HUES64 (cell line): ENCODE measurements at regions not wholly inside any gene's neighbourhood (a gene's known extent, or its start where the extent isn't known, plus 50 kb on each side); places are given as distances from the start of the nearest gene placed in this dataset.

Experiments used
- H3K27ac ChIP-seq: 2 replicates; pipeline ENCODE4 v1.7.0; 2013; ENCODE audit warnings: low read depth, low read length, inconsistent platforms
- H3K27me3 ChIP-seq: 2 replicates; pipeline ENCODE4 v1.6.1; 2013; ENCODE audit warnings: mild to moderate bottlenecking, low read length; ENCODE audit not compliant: insufficient read depth
- H3K36me3 ChIP-seq: 2 replicates; pipeline ENCODE4 v1.6.1; 2013; ENCODE audit warnings: mild to moderate bottlenecking, low read length; ENCODE audit not compliant: insufficient read depth
- H3K4me1 ChIP-seq: 2 replicates; pipeline ENCODE4 v1.6.1; 2013; ENCODE audit warnings: mild to moderate bottlenecking, low read length, moderate library complexity; ENCODE audit not compliant: insufficient read depth
- H3K4me3 ChIP-seq: 2 replicates; pipeline ENCODE4 v1.5.1; 2013; ENCODE audit warnings: mild to moderate bottlenecking, low read length, moderate library complexity
- H3K9ac ChIP-seq: 2 replicates; pipeline ENCODE4 v1.6.1; 2013; ENCODE audit warnings: mild to moderate bottlenecking, low read depth, low read length
- H3K9me3 ChIP-seq: 2 replicates; pipeline ENCODE4 v1.6.1; 2013; ENCODE audit warnings: low read depth, low read length; ENCODE audit not compliant: insufficient read depth
- WGBS: fragments of 150-250, 120-280 bp; methylation state at CpG from one replicate; pipeline ENCODE4 v1.1.7; 2013; ENCODE audit warnings: missing lambda C conversion rate; 5-methylcytosine and 5-hydroxymethylcytosine counted together

DNA sequence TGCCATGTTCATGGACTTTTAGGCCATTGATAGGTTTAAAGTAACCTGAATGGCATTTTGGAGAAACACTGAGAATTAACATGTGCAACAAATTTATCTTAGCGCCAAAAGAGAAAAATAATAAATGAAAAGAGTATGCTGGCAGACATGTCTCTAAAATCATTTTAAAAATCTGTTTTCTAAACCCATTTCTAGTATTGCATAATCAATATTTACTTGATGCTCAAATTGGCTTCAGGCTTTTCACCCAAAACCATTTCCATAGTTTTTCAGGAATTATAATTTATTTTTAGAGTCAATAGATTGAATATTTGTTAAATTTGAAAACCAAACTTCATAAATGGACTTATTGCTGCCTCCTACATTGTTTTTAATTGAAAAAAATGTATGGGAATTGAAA, 423.0 kb downstream of the PLOD2 start:
- H3K4me1 ChIP-seq, result no peaks in the 10 kb centered on the region
- H3K27ac ChIP-seq, result no peak overlapping the region
- no peaks in the 10 kb centered on the region for H3K27me3 ChIP-seq
- no peak overlapping the region for H3K4me3 ChIP-seq
- H3K36me3 ChIP-seq, result no peaks in the 10 kb centered on the region
- no peaks in the 10 kb centered on the region for H3K9me3 ChIP-seq
- H3K9ac ChIP-seq, result no peak overlapping the region
- 100% methylated on average over 1 of the region's 1 CpG for WGBS

DNA sequence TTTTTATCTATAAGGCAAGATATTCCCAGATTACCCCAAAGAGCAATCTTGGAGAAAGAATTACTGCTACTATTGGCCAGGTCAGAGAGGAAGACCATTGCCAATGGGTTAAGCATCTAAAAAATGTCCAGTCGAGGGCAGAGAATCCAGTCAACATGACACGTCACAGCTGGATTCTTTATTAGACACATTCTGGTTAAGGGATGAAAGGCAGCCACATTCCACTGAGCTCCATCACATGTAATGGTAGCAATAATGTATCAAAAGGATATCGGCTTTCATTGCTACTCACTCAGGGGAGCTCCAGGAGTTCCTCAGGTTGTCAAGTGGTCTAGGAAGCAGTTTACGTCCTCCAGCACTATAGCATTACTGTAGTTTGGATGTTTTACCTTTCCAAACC, 421.1 kb downstream of the PLOD2 start:
- no peaks in the 10 kb centered on the region for H3K36me3 ChIP-seq
- 90% methylated on average over 3 of the region's 4 CpGs for WGBS
- H3K9me3 ChIP-seq, result no peaks in the 10 kb centered on the region
- no peak overlapping the region for H3K4me3 ChIP-seq
- no peaks in the 10 kb centered on the region for H3K4me1 ChIP-seq
- no peaks in the 10 kb centered on the region for H3K27me3 ChIP-seq
- no peak overlapping the region for H3K9ac ChIP-seq
- no peak overlapping the region for H3K27ac ChIP-seq

DNA sequence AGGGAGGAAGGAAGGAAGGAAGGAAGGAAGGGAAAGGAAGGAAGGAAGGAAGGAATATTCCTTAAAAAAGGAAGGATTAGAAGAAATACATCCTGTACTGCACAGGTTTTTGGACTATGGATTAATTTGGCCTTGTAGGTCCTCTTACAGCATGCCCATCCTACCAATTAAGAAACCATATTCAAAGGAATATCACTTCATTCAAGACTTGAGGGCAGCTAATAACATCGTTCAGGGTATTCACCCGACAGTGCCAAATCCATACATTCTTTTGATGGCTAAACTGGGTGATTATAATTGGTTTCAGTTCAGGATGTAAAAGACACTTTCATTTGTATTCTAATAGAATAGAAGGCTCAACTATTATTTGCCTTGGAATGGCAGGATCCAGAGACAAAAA, 410.3 kb downstream of the PLOD2 start:
- H3K4me1 ChIP-seq, result no peaks in the 10 kb centered on the region
- no peaks in the 10 kb centered on the region for H3K9me3 ChIP-seq
- WGBS, result 100% methylated on average over 2 of the region's 2 CpGs
- H3K27me3 ChIP-seq, result no peaks in the 10 kb centered on the region
- H3K4me3 ChIP-seq, result no peak overlapping the region
- H3K27ac ChIP-seq, result no peak overlapping the region
- no peak overlapping the region for H3K9ac ChIP-seq
- H3K36me3 ChIP-seq, result no peaks in the 10 kb centered on the region

DNA sequence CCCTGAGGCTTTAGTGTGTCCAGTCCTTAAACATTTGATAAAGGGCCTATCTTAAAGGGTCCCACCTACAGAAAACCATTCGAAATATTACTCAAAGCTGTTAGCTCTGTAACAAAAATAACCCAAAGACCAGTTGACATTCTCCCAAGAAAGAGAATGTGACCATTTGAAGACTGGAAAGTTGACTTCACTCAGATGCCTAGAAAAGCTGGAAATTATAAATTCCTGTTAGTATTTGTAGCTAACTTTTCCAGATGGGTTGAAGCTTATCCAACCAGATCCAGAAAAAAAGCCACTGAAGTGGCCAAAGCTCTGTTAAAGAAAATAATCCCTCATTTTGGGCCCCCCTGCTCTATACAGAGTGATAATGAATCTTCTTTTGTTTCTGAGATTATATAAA, 408.4 kb downstream of the PLOD2 start:
- Histone ChIP-seq H3K4me3 (no peak overlapping the region), H3K9me3 (no peaks in the 10 kb centered on the region), H3K27ac (no peak overlapping the region), H3K36me3 (no peaks in the 10 kb centered on the region), H3K9ac (no peak overlapping the region), H3K4me1 (no peaks in the 10 kb centered on the region), H3K27me3 (no peaks in the 10 kb centered on the region)
- WGBS, result 93% methylated on average over 1 of the region's 1 CpG

DNA sequence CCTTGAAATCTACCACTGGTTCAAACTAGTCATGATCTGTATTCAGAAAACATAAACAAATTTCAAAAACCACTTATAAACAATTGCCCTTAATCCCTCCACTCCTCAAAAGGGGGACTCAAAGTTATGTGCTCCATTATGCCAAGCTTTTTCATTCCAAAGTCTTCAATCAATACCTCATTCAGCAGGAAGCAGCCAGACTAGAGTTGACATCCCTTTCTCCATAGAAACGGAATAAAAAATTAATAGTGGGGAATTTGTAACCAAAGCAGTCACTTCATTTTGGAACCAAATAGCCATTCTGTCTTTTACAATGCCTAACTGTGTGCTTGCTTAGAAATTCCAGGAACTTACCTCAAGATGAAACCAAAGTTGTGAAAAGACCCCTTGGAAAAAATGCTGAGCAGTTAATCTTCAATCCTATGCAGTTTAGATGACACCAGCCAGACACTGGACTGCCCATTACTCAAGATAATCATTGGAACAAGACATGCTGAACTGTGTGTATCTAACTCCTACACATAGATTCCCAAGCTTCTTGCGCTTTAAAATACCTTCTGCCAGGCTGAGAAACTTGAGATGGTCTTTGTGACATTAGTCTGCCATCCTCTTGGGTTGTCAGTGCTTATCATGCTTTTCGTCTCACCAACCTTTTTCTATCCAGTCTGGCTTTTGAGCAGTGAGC, 406.2 kb downstream of the PLOD2 start:
- no peaks in the 10 kb centered on the region for H3K36me3 ChIP-seq
- no peak overlapping the region for H3K27ac ChIP-seq
- WGBS, result 95% methylated on average over 3 of the region's 3 CpGs
- H3K9ac ChIP-seq, result no peak overlapping the region
- H3K4me1 ChIP-seq, result no peaks in the 10 kb centered on the region
- no peak overlapping the region for H3K4me3 ChIP-seq
- no peaks in the 10 kb centered on the region for H3K27me3 ChIP-seq
- no peaks in the 10 kb centered on the region for H3K9me3 ChIP-seq

DNA sequence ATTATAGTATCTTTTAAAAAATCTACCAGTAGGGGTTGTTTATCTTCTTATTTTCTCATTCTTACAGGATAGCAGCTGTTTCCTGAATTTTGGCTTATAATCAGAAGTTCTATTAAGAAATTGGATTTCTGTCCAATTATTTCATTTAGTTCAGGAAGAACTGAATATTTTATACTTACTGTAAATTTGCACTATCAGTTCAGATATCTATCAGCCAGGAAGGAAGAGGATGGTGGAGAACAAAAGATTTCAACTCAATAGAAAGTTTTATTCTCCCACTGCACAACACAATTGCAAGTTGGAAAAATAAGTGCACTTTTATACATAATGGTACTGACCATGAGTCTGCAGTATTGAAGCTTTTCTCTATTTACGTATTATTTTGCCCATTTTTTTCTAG, 400.9 kb downstream of the PLOD2 start:
- no peak overlapping the region for H3K27ac ChIP-seq
- no peaks in the 10 kb centered on the region for H3K36me3 ChIP-seq
- no peak overlapping the region for H3K4me3 ChIP-seq
- 100% methylated on average over 1 of the region's 1 CpG for WGBS
- H3K27me3 ChIP-seq, result no peaks in the 10 kb centered on the region
- H3K9me3 ChIP-seq, result no peaks in the 10 kb centered on the region
- H3K9ac ChIP-seq, result no peak overlapping the region
- H3K4me1 ChIP-seq, result no peaks in the 10 kb centered on the region

DNA sequence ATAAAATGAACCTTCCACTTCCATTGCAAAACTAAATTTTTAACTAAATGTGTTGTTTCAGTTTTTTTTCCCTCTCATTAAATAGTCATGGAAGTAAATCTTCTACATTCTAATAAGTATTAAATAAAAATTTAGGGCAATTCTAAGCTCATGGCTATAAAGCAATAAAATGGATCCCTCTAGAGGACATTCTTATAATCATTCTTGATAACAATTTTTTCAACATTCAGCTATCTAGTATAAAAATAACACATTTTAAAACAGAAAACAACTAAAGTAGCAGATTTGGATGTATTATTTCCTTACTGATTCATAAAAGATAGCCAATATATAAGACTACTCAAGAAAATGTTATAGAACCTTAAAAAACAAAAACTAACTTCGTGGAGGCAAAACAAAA, 393.1 kb downstream of the PLOD2 start:
- no CpG with 5 or more reads among the region's 1 CpG for WGBS

DNA sequence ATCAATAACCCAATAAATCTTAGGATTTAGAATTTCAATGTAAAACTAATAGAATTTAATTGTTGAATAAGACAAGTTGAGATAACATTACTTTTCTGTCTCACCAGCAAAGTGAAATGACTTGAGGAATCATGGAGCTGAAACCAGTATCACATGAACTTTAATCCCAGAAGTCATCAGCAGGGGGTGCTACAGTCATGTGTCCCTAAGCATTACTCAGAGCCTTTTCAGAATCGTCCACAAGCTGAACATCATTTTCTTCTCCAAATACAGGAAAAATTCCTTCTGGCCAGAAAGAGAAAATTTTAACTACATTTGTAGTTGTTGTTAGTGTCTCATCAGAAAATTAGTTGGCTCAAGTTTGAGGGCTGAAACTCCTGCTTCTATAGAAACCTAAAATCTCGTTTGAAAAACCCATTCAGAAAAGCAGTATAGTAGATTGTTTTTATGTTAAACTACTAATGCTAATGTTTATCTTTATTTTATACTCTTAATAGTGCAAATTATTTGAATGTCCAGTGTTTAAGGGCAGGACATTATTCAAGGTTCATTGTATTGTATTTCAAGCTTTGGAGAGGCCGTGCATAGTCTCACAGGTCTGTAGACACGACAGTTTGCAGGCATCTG, 384.1 kb downstream of the PLOD2 start:
- Histone ChIP-seq H3K27ac (no peak overlapping the region), H3K27me3 (no peaks in the 10 kb centered on the region), H3K36me3 (no peaks in the 10 kb centered on the region), H3K9me3 (0 out of 2 replicates have a peak, but pooled peaks cover under 1% of the 10 kb centered on the region), H3K9ac (no peak overlapping the region), H3K4me1 (no peaks in the 10 kb centered on the region), H3K4me3 (no peak overlapping the region)
- 75% methylated on average over 3 of the region's 4 CpGs for WGBS

More for the DNA sequence above, 393.1 kb downstream of the PLOD2 start:
- Histone ChIP-seq H3K4me1 (no peaks in the 10 kb centered on the region), H3K36me3 (no peaks in the 10 kb centered on the region), H3K9me3 (0 out of 2 replicates have a peak, but pooled peaks cover 3% of the 10 kb centered on the region), H3K4me3 (no peak overlapping the region), H3K27me3 (no peaks in the 10 kb centered on the region), H3K27ac (no peak overlapping the region), H3K9ac (no peak overlapping the region)

DNA sequence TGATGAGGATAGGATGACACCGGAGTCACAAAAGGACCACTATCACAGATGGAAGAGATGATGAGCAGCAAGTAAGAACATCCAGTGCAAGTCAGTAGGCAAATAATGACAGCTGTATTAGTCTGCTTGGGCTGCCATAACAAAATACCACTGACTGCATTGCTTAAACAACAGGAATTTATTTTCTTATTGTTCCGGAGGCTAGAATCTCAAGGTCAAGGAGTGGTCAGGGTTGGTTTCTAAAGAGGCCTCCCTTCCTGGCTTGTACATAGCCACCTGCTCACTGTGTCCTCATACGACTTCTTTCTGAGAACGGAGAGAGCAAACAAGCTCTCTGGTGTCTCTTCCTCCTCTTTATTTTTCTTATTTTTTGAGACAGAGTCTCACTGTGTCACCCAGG, 380.7 kb downstream of the PLOD2 start:
- 96% methylated on average over 4 of the region's 4 CpGs for WGBS
- Histone ChIP-seq H3K27ac (no peak overlapping the region), H3K9me3 (no peaks in the 10 kb centered on the region), H3K4me1 (no peaks in the 10 kb centered on the region), H3K27me3 (no peaks in the 10 kb centered on the region), H3K4me3 (no peak overlapping the region), H3K9ac (no peak overlapping the region), H3K36me3 (no peaks in the 10 kb centered on the region)

DNA sequence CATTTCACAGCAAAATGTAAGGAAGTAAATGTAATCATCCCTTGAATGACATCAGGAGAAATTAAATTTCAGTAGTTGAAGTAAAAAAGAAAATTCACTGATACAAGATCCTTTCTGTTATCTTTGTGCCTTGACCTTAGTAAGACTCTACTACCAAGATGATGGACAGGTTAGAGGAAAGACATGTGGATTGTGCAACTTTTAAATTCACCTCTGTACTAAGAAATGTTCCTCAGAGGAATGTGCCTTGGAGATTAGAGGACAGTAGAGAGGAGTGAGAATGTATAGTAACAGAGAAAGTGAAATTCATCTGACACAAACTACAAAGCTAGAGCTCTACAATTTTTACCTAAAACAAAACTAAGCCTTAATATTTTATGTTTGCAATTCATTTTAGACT, 375.3 kb downstream of the PLOD2 start:
- H3K36me3 ChIP-seq, result no peaks in the 10 kb centered on the region
- H3K27ac ChIP-seq, result no peak overlapping the region
- H3K4me1 ChIP-seq, result no peaks in the 10 kb centered on the region
- H3K9ac ChIP-seq, result no peak overlapping the region
- H3K27me3 ChIP-seq, result no peaks in the 10 kb centered on the region
- no peak overlapping the region for H3K4me3 ChIP-seq
- H3K9me3 ChIP-seq, result no peaks in the 10 kb centered on the region

DNA sequence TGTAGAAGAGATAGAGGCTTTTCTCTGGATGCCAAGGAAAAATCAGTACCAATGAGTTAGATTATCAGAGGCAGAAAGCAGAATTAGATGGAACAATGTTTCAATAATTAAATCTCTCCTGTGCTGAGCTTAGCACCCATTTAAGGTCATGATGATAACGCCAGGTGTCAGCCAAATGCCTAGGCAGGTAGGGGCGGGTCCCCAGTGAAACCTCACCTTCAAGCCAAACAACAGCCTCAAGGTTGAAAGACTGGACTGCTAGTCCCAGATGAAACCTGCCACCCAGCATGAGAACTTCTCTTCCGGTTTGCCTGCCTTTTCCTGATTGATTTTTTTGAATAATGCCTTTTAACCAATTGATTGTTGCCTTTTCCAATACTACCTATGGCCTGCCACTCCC, 363.0 kb downstream of the PLOD2 start:
- no peak overlapping the region for H3K27ac ChIP-seq
- H3K36me3 ChIP-seq, result no peaks in the 10 kb centered on the region
- H3K27me3 ChIP-seq, result no peaks in the 10 kb centered on the region
- H3K4me1 ChIP-seq, result peaks cover 9% of the 10 kb centered on the region
- H3K9ac ChIP-seq, result no peak overlapping the region
- WGBS, result 90% methylated on average over 3 of the region's 3 CpGs
- H3K9me3 ChIP-seq, result no peaks in the 10 kb centered on the region; the same call in 1 of the 2 replicates
- no peak overlapping the region for H3K4me3 ChIP-seq
